Activated T-cell treated with anti-CD3 and anti-CD28 coated beads for 48 hours (primary cell): ENCODE measurements at regions not wholly inside any gene's neighbourhood (a gene's known extent, or its start where the extent isn't known, plus 50 kb on each side); places are given as distances from the start of the nearest gene placed in this dataset.
"Not testable (repeated sequence)": the region's sequence is repeated elsewhere in the genome, so short reads cannot be mapped to it uniquely, and the experiment has no call there.

ENCODE experiments used
- DNase-seq: peaks from one replicate; pipeline ENCODE4 v3.0.0-alpha.2; 2020; ENCODE audit warnings: low read depth

GRCh38 chr10:124242791-124243190 is 149.4 kb upstream of the CHST15 start:
- DNase-seq: no peak

GRCh38 chr10:124242365-124242764 is 149.0 kb upstream of the CHST15 start:
- no peak for DNase-seq

- not testable (repeated sequence) for DNase-seq
These were observed 148.1 kb upstream of the CHST15 start for GRCh38 chr10:124241510-124241909.

- DNase-seq: no peak
These were observed 147.5 kb upstream of the CHST15 start for GRCh38 chr10:124240839-124241291.

GRCh38 chr10:124239696-124240095 is 146.3 kb upstream of the CHST15 start:
- DNase-seq: no peak

- DNase-seq: no peak
These were observed 145.7 kb upstream of the CHST15 start for GRCh38 chr10:124239134-124239533.

- no peak for DNase-seq
These were observed 145.0 kb upstream of the CHST15 start for GRCh38 chr10:124238367-124238766.

GRCh38 chr10:124237282-124237961 is 144.0 kb upstream of the CHST15 start:
- no peak for DNase-seq

- no peak for DNase-seq
These were observed 143.4 kb upstream of the CHST15 start for GRCh38 chr10:124236816-124237215.

- no peak for DNase-seq
These were observed 142.7 kb upstream of the CHST15 start for GRCh38 chr10:124236136-124236535.

- DNase-seq: no peak
These were observed 141.8 kb upstream of the CHST15 start for GRCh38 chr10:124235232-124235631.

GRCh38 chr10:124233546-124234138 is 140.2 kb upstream of the CHST15 start:
- DNase-seq: no peak

GRCh38 chr10:124232686-124233545 is 139.5 kb upstream of the CHST15 start:
- DNase-seq: no peak

GRCh38 chr10:124231168-124232155 is 138.1 kb upstream of the CHST15 start:
- peak; percentile 30 for DNase-seq

GRCh38 chr10:124230635-124231167 is 137.3 kb upstream of the CHST15 start:
- DNase-seq: no peak

- DNase-seq: no peak
These were observed 136.7 kb upstream of the CHST15 start for GRCh38 chr10:124229989-124230634.

GRCh38 chr10:124229201-124229988 is 136.0 kb upstream of the CHST15 start:
- no peak for DNase-seq

- DNase-seq: no peak
These were observed 135.1 kb upstream of the CHST15 start for GRCh38 chr10:124228471-124228870.

GRCh38 chr10:124227988-124228387 is 134.6 kb upstream of the CHST15 start:
- DNase-seq: no peak
